Neural cell (in vitro differentiated cells): ENCODE measurements at regions not wholly inside any gene's neighbourhood (a gene's known extent, or its start where the extent isn't known, plus 50 kb on each side); places are given as distances from the start of the nearest gene placed in this dataset.

Experiments
- CTCF ChIP-seq: fragments of 450-650 bp; IDR thresholded peaks from 2 replicates; pipeline ENCODE4 v1.5.1; 2014; ENCODE audit warnings: antibody characterized with exemption, mild to moderate bottlenecking, moderate library complexity; ENCODE audit not compliant: poor library complexity, severe bottlenecking
- EZH2 ChIP-seq: fragments of 200-600, 300-800 bp; shearing (Covaris generic), sonication (generic); IDR thresholded peaks from 2 replicates; pipeline ENCODE4 v1.6.1; 2014; ENCODE audit warnings: antibody characterized with exemption, low read length, borderline replicate concordance, mild to moderate bottlenecking; ENCODE audit not compliant: insufficient read depth, poor library complexity, severe bottlenecking
- MXI1 ChIP-seq: fragments of 450-650 bp; conservative IDR thresholded peaks from 2 replicates; pipeline ENCODE4 v1.6.1; 2014; ENCODE audit warnings: antibody characterized with exemption, mild to moderate bottlenecking; ENCODE audit not compliant: poor library complexity, severe bottlenecking
- RAD21 ChIP-seq: fragments of 450-650 bp; conservative IDR thresholded peaks from 2 replicates; pipeline ENCODE4 v1.6.1; 2014; ENCODE audit warnings: antibody characterized with exemption, mild to moderate bottlenecking, moderate library complexity
- REST ChIP-seq: IDR thresholded peaks from 2 replicates; pipeline ENCODE4 v1.6.1; 2012; ENCODE audit warnings: borderline replicate concordance

DNA sequence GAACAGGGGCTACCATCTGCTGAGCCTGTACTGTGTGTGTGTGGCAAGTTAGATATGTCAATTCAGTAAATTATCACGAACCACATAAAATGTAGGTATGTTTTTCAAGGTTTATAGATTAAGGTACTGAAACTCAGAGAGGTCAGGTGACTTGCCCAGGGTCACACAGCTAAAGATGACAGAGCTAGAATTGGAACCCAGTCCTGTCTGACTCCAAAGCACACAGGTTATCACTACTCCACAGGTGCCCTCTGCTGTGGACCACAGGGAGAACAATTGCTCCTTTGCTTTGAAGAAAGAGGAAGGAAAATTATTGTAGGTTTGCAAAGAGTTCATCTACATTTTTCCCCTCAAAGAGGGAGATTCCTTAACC is 229.7 kb upstream of the AGAP1 start:
- TF ChIP-seq CTCF: no peak
- no peak for TF ChIP-seq EZH2
- no peak for TF ChIP-seq MXI1
- TF ChIP-seq RAD21: no peak
- no peak for TF ChIP-seq REST
